GM12878 (cell line): ENCODE measurements at regions not wholly inside any gene's neighbourhood (a gene's known extent, or its start where the extent isn't known, plus 50 kb on each side); places are given as distances from the start of the nearest gene placed in this dataset.

Source experiments
- ATAC-seq: fragments of 200-7000 bp; cut with Tn5 transposase; 3 replicates; pipeline ENCODE4 v1.9.1; 2020; ENCODE audit warnings: mild to moderate bottlenecking, moderate library complexity
- BruUV-seq: library from RNA; stranded (reverse); fragments of 400-500 nt; replicated peaks from 2 replicates; lab custom pipeline; 2021; lab: Mats Ljungman, UMichigan
- CTCF ChIA-PET: fragments of 300-600 bp; sonication (Branson Sonifier 250); formaldehyde crosslinking; extraction: SDS; loops from one replicate; lab custom pipeline; 2021; ENCODE audit warnings: inconsistent platforms; lab: Yijun Ruan, JAX
- POLR2A ChIA-PET: fragments of 350-600 bp; formaldehyde crosslinking; extraction: SDS; loops from one replicate; lab custom pipeline; 2021; ENCODE audit warnings: inconsistent platforms; lab: Charles Lee
- RAD21 ChIA-PET: fragments of 300-600 bp; sonication (Branson Sonifier 250); formaldehyde crosslinking; loops from one replicate; lab custom pipeline; 2023; ENCODE audit warnings: antibody characterized with exemption; ENCODE audit not compliant: unreplicated experiment; lab: Charles Lee
- SMC1A ChIA-PET: fragments of 300-600 bp; sonication (Branson Sonifier 250); formaldehyde crosslinking; loops from one replicate; lab custom pipeline; 2023; ENCODE audit not compliant: unreplicated experiment, uncharacterized antibody; lab: Charles Lee
- DNase-seq: peaks from one replicate; pipeline ENCODE4 v3.0.0-alpha.2; 2011; ENCODE audit warnings: low read depth, low spot score
- FAIRE-seq: peaks from 3 replicates; lab custom pipeline; 2011; peaks lifted over from hg19 to GRCh38; lab: Jason Lieb, UNC
- H2AFZ ChIP-seq: 2 replicates; pipeline ENCODE4 v1.6.0; 2011; ENCODE audit warnings: low read depth, low read length, control low read depth; ENCODE audit not compliant: control insufficient read depth
- H3K27ac ChIP-seq: 2 replicates; pipeline ENCODE4 v1.5.1; 2011; ENCODE audit warnings: control low read depth; ENCODE audit not compliant: control insufficient read depth, insufficient read depth
- H3K27me3 ChIP-seq, 2 experiments: replicated peaks in 1 of 2; 2 replicates each; pipeline versions ENCODE4 v1.6.0 to v1.6.1; 2011; ENCODE audit warnings: low read length in 1 of 2; ENCODE audit not compliant: control insufficient read depth in 2 of 2, insufficient read depth in 2 of 2
- H3K36me3 ChIP-seq, 2 experiments: 2 replicates each; pipeline ENCODE4 v1.5.1; 2011; ENCODE audit warnings: low read length in 1 of 2; ENCODE audit not compliant: control insufficient read depth in 2 of 2, insufficient read depth in 2 of 2
- H3K4me1 ChIP-seq: 2 replicates; pipeline ENCODE4 v1.6.1; 2011; ENCODE audit warnings: mild to moderate bottlenecking, low read length, moderate library complexity, mixed read lengths; ENCODE audit not compliant: control insufficient read depth, insufficient read depth
- H3K4me2 ChIP-seq: 2 replicates; pipeline ENCODE4 v1.6.0; 2011; ENCODE audit warnings: control low read depth; ENCODE audit not compliant: control insufficient read depth, insufficient read depth
- H3K4me3 ChIP-seq: fragments of 200-600 bp; sonication (generic); 2 replicates; pipeline ENCODE4 v1.5.1; 2016
- H3K79me2 ChIP-seq: 2 replicates; pipeline ENCODE4 v1.6.0; 2011; ENCODE audit warnings: low read length; ENCODE audit not compliant: control insufficient read depth, insufficient read depth
- H3K9ac ChIP-seq: 2 replicates; pipeline ENCODE4 v1.8.0; 2011; ENCODE audit warnings: low read length, control low read depth, mixed read lengths; ENCODE audit not compliant: control insufficient read depth, insufficient read depth
- H3K9me3 ChIP-seq: replicated peaks from 3 replicates; pipeline ENCODE4 v1.5.1; 2011; ENCODE audit warnings: mild to moderate bottlenecking, low read length; ENCODE audit not compliant: control insufficient read depth, insufficient read depth
- H4K20me1 ChIP-seq: 2 replicates; pipeline ENCODE4 v1.6.0; 2011; ENCODE audit not compliant: control insufficient read depth, insufficient read depth
- SMAD1 ChIP-seq: fragments of 450-650 bp; IDR thresholded peaks from 2 replicates; pipeline ENCODE4 v1.6.1; 2018; ENCODE audit warnings: mild to moderate bottlenecking, low read depth; ENCODE audit not compliant: partially characterized antibody
- STAT3 ChIP-seq: IDR thresholded peaks from 2 replicates; pipeline ENCODE4 v1.6.1; 2011; ENCODE audit warnings: low read depth, low read length, improper control_type of control experiment
- ZSCAN29 ChIP-seq: fragments of 450-650 bp; IDR thresholded peaks from 2 replicates; pipeline ENCODE4 v1.6.1; 2017; ENCODE audit warnings: mild to moderate bottlenecking, moderate library complexity
- WGBS: methylation state at CpG from one replicate; pipeline ENCODE4 v1.1.6; 2016; ENCODE audit warnings: low lambda C conversion rate; ENCODE audit not compliant: insufficient replicate concordance, insufficient coverage; ENCODE audit errors: missing lambda C conversion rate; 5-methylcytosine and 5-hydroxymethylcytosine counted together
- in situ Hi-C: fragments of 300-500 bp; cut with MboI; formaldehyde crosslinking; loops from 9 replicates; pipeline ENCODE4 v1.14.3; 2018; ENCODE audit warnings: mixed read lengths
- intact Hi-C: fragments of 100-400 bp; cut with micrococcal nuclease; formaldehyde crosslinking; loops from one replicate; pipeline ENCODE4 v1.14.2; 2022; ENCODE audit not compliant: unreplicated experiment

DNA sequence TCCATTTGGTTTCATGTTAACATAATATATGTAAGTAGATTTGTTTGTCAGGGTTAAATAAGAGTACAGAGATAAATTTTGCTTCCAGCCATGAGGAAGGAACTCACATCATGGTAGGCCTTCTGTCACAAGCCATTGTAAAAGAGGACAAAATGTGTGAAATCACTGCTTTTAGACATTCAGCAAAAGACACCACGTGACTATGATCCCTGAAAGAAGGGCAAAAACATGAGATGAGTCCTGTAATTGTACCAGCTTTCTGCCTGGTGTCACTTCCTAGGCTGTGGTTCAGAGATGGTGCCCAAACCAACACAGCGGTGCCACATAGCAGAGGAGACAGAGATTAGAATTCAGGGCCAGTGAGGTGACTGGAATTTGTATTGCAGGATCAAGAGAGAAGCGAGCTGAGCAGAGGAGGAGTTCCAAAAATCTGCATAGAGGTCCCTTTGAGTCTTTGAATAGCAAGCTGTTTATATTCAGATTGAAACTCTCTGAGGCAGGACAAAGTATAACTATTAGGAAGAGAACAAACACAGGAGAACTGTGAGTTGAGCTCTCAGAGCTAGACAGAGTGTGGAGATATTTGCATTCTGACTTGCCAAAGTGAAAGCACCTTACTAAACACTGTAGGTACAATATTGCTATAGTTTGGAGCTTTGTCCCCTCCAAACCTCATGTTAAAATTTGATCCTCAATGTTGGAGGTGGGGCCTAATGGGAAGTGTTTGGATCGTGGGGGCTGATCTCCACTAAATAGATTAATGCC, 52.6 kb upstream of the PDE7B start:
- no peak overlapping the region for H3K9ac ChIP-seq
- ATAC-seq, result no peak; the same call in 2 of the 3 replicates
- no peaks in the 10 kb centered on the region for H4K20me1 ChIP-seq
- ChIA-PET POLR2A (no interaction called here), CTCF (interaction anchor here (1.2 kb wide), 1 partner anchor 84 kb away, joined by 3 read pairs; no protein-coding TSS in a partner anchor), SMC1A (interaction anchor here (1.4 to 1.5 kb wide), 2 partner anchors 8 to 9 kb away, joined by 3 to 4 read pairs; no protein-coding TSS in a partner anchor), RAD21 (no interaction called here)
- no peak overlapping the region for H2AFZ ChIP-seq
- no peaks in the 10 kb centered on the region for H3K79me2 ChIP-seq
- no TSS peak for BruUV-seq
- 24% methylated on average over 4 of the region's 4 CpGs for WGBS
- no peak for DNase-seq
- intact Hi-C loops (no loop called here), in situ Hi-C loops (no loop called here)
- no peaks in the 10 kb centered on the region for H3K27me3 ChIP-seq
- no peak for FAIRE-seq
- no peaks in the 10 kb centered on the region for H3K4me1 ChIP-seq
- H3K36me3 ChIP-seq, result no peaks in the 10 kb centered on the region
- H3K4me3 ChIP-seq, result no peak overlapping the region
- no peak overlapping the region for H3K4me2 ChIP-seq
- TF ChIP-seq SMAD1 (no peak), ZSCAN29 (no peak), STAT3 (no peak)
- H3K27ac ChIP-seq, result no peak overlapping the region
- H3K9me3 ChIP-seq, result no peaks in the 10 kb centered on the region
